CD4-positive, alpha-beta T cell (primary cell): ENCODE measurements at regions not wholly inside any gene's neighbourhood (a gene's known extent, or its start where the extent isn't known, plus 50 kb on each side); places are given as distances from the start of the nearest gene placed in this dataset.

ENCODE experiments used
- ATAC-seq: fragments of 200-7000 bp; cut with Tn5 transposase; one replicate; pipeline ENCODE4 v1.10.0; 2022; ENCODE audit warnings: mild to moderate bottlenecking; ENCODE audit not compliant: poor library complexity
- CTCF ChIA-PET: fragments of 350-600 bp; sonication (Branson Sonifier 250); formaldehyde crosslinking; loops from one replicate; lab custom pipeline; 2021; ENCODE audit warnings: antibody characterized with exemption, inconsistent platforms; lab: Charles Lee
- POLR2A ChIA-PET: fragments of 350-600 bp; sonication (Branson Sonifier 250); formaldehyde crosslinking; loops from one replicate; lab custom pipeline; 2021; ENCODE audit warnings: antibody characterized with exemption, inconsistent platforms; lab: Charles Lee
- DNase-seq, 14 experiments: peaks; one replicate each; pipeline ENCODE4 v3.0.0-alpha.2; 2013 to 2020; ENCODE audit warnings: mixed read lengths in 2 of 14
- H3K27ac ChIP-seq, 2 donors: one replicate each; pipeline versions ENCODE4 v1.5.1 to v1.7.0; 2013; ENCODE audit warnings: low read length in 2 of 2, low read depth in 1 of 2, mild to moderate bottlenecking in 1 of 2
- H3K27me3 ChIP-seq, 2 experiments: 1 replicate in 1 of 2; 2 replicates in 1 of 2; pipeline versions ENCODE4 v1.6.1 to v1.7.0; 2013; ENCODE audit warnings: low read length in 2 of 2, control low read depth in 1 of 2, mild to moderate bottlenecking in 1 of 2, moderate library complexity in 1 of 2; ENCODE audit not compliant: insufficient read depth in 2 of 2, control insufficient read depth in 1 of 2
- H3K36me3 ChIP-seq: one replicate; pipeline ENCODE4 v1.6.1; 2013; ENCODE audit warnings: low read length, control low read depth; ENCODE audit not compliant: insufficient read depth
- H3K4me1 ChIP-seq: one replicate; pipeline ENCODE4 v1.6.1; 2013; ENCODE audit warnings: low read length, control low read depth; ENCODE audit not compliant: insufficient read depth
- H3K4me3 ChIP-seq: one replicate; pipeline ENCODE4 v1.5.1; 2013; ENCODE audit warnings: mild to moderate bottlenecking, low read length, moderate library complexity
- H3K9me3 ChIP-seq, 2 experiments: 1 replicate in 1 of 2; 2 replicates in 1 of 2; pipeline versions ENCODE4 v1.6.1 to v1.7.0; 2013; ENCODE audit warnings: low read length in 2 of 2, mild to moderate bottlenecking in 2 of 2, control low read depth in 1 of 2, moderate library complexity in 1 of 2; ENCODE audit not compliant: control insufficient read depth in 1 of 2, insufficient read depth in 1 of 2
- H3K27ac Mint-ChIP-seq: one replicate; pipeline ENCODE4 v1.8.0; 2020; ENCODE audit warnings: mixed read lengths
- H3K27me3 Mint-ChIP-seq: one replicate; pipeline ENCODE4 v1.8.0; 2021; ENCODE audit warnings: mixed read lengths
- H3K36me3 Mint-ChIP-seq: one replicate; pipeline ENCODE4 v1.8.0; 2021; ENCODE audit warnings: low read depth, mixed read lengths
- H3K4me1 Mint-ChIP-seq: one replicate; pipeline ENCODE4 v1.8.0; 2021; ENCODE audit warnings: low read depth, mixed read lengths
- H3K4me3 Mint-ChIP-seq: one replicate; pipeline ENCODE4 v1.8.0; 2020; ENCODE audit warnings: mild to moderate bottlenecking, mixed read lengths
- H3K9me3 Mint-ChIP-seq: one replicate; pipeline ENCODE4 v1.8.0; 2020; ENCODE audit warnings: mixed read lengths
- intact Hi-C, 2 experiments: fragments of 100-400 bp; cut with DNase I in 1 of 2; cut with micrococcal nuclease in 1 of 2; formaldehyde crosslinking; loops; one replicate each; pipeline versions ENCODE4 v1.15.1 to v1.9.0; 2023 to 2025; cut with DNase I, micrococcal nuclease
- TF ChIP-seq, protein P1 (sequence below): fragments of 200-600 bp; IDR thresholded peaks from one replicate; pipeline ENCODE4 v1.8.0; 2022; ENCODE audit warnings: antibody characterized with exemption, mild to moderate bottlenecking

DNA sequence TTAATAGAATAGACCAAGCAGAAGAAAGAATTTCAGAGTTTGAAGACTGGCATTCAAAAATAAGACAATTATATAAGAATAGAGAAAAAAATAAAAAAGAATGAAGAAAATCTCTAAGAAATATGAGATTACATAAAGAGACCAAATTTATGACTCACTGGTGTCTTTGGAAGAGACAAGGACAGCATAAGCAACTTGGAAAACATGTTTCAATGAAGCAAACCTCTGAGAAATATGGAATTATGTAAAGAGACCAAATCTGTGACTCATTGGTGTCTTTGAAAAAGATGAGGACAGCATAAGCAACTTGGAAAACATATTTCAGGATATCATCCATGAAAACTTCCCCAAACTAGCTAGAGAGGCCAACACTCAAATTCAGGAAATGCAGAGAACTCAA, 60.4 kb upstream of the LYPLAL1 start:
- H3K9me3 ChIP-seq: peaks cover 10 to 20% of the 10 kb centered on the region in 2 experiments
- no peak overlapping the region for H3K27ac Mint-ChIP-seq
- intact Hi-C loops: no loop called here
- H3K9me3 Mint-ChIP-seq: peaks cover 13% of the 10 kb centered on the region
- no peak overlapping the region for H3K4me3 ChIP-seq
- no peaks in the 10 kb centered on the region for H3K4me1 Mint-ChIP-seq
- no peaks in the 10 kb centered on the region for H3K36me3 Mint-ChIP-seq
- DNase-seq (no peak), ATAC-seq (no peak)
- TF ChIP-seq, protein P1, sequence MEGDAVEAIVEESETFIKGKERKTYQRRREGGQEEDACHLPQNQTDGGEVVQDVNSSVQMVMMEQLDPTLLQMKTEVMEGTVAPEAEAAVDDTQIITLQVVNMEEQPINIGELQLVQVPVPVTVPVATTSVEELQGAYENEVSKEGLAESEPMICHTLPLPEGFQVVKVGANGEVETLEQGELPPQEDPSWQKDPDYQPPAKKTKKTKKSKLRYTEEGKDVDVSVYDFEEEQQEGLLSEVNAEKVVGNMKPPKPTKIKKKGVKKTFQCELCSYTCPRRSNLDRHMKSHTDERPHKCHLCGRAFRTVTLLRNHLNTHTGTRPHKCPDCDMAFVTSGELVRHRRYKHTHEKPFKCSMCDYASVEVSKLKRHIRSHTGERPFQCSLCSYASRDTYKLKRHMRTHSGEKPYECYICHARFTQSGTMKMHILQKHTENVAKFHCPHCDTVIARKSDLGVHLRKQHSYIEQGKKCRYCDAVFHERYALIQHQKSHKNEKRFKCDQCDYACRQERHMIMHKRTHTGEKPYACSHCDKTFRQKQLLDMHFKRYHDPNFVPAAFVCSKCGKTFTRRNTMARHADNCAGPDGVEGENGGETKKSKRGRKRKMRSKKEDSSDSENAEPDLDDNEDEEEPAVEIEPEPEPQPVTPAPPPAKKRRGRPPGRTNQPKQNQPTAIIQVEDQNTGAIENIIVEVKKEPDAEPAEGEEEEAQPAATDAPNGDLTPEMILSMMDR: no peak
- H3K4me1 ChIP-seq: no peaks in the 10 kb centered on the region
- ChIA-PET CTCF (no interaction called here), POLR2A (no interaction called here)
- H3K27me3 ChIP-seq: no peaks in the 10 kb centered on the region
- H3K4me3 Mint-ChIP-seq: no peak overlapping the region
- H3K27me3 Mint-ChIP-seq: peaks cover 9% of the 10 kb centered on the region
- no peaks in the 10 kb centered on the region for H3K36me3 ChIP-seq
- H3K27ac ChIP-seq: no peak overlapping the region

GRCh38 chr1:219114014-219114413, 59.7 kb upstream of the LYPLAL1 start:
- ATAC-seq (no peak), DNase-seq (no peak)
- Histone ChIP-seq H3K36me3 (no peaks in the 10 kb centered on the region), H3K27ac (no peak overlapping the region), H3K4me3 (no peak overlapping the region), H3K9me3 (peaks cover 10 to 20% of the 10 kb centered on the region in 2 experiments), H3K27me3 (no peaks in the 10 kb centered on the region), H3K4me1 (no peaks in the 10 kb centered on the region)
- POLR2A ChIA-PET: no interaction called here
- H3K9me3 Mint-ChIP-seq: peaks cover 13% of the 10 kb centered on the region
- no peaks in the 10 kb centered on the region for H3K36me3 Mint-ChIP-seq
- H3K27me3 Mint-ChIP-seq: peaks cover 9% of the 10 kb centered on the region
- no peak overlapping the region for H3K27ac Mint-ChIP-seq
- TF ChIP-seq, protein P1: no peak
- H3K4me3 Mint-ChIP-seq: no peak overlapping the region
- intact Hi-C loops: no loop called here
- no peaks in the 10 kb centered on the region for H3K4me1 Mint-ChIP-seq
- CTCF ChIA-PET: no interaction called here

DNA sequence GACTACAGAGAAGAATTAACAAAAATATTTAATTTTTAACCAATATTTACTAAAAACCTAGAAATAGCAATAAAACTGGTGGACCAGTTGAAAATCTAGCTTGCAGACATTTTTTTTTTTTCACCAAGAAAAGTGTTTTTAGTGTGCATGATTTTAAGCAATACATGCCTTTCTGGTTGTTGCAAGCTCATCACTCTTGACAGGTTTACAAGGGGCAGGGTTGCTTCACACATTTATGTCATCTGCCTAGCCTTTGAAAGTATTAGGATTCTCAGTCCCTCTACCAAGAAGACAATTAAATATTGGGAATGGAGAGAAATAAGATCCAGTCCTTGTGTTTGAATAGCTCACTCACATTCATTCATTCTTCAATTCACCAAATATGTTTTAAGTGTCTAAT, 53.8 kb upstream of the LYPLAL1 start:
- intact Hi-C loops: no loop called here
- Mint-ChIP-seq H3K9me3 (peaks cover 2% of the 10 kb centered on the region), H3K4me1 (no peaks in the 10 kb centered on the region), H3K36me3 (no peaks in the 10 kb centered on the region), H3K27ac (no peak overlapping the region), H3K27me3 (no peaks in the 10 kb centered on the region), H3K4me3 (no peak overlapping the region)
- CTCF ChIA-PET: no interaction called here
- TF ChIP-seq, protein P1: no peak
- POLR2A ChIA-PET: no interaction called here
- H3K9me3 ChIP-seq: no peaks in the 10 kb centered on the region
- DNase-seq (no peak), ATAC-seq (no peak)
- H3K4me3 ChIP-seq: no peak overlapping the region
- no peak overlapping the region for H3K27ac ChIP-seq
- no peaks in the 10 kb centered on the region for H3K4me1 ChIP-seq
- no peaks in the 10 kb centered on the region for H3K36me3 ChIP-seq
- no peaks in the 10 kb centered on the region for H3K27me3 ChIP-seq
